HepG2 (cell line): ENCODE measurements at regions not wholly inside any gene's neighbourhood (a gene's known extent, or its start where the extent isn't known, plus 50 kb on each side); places are given as distances from the start of the nearest gene placed in this dataset.

Experiments used
- CTCF ChIP-seq: sonication (generic); formaldehyde crosslinking; IDR thresholded peaks from 2 replicates; pipeline ENCODE4 v1.5.0; 2020; ENCODE audit warnings: mild to moderate bottlenecking, missing genetic modification reagents, moderate library complexity
- EP300 ChIP-seq, 3 experiments: sonication (generic) in 1 of 3; formaldehyde crosslinking in 1 of 3; IDR thresholded peaks; 2 replicates each; pipeline versions ENCODE4 v1.5.1 to v1.6.1; 2011 to 2020; ENCODE audit warnings: low read depth in 2 of 3, low read length in 2 of 3, borderline replicate concordance in 1 of 3, improper control_type of control experiment in 1 of 3, mild to moderate bottlenecking in 1 of 3, missing genetic modification reagents in 1 of 3, moderate library complexity in 1 of 3
- FOSL1 ChIP-seq: sonication (generic); formaldehyde crosslinking; IDR thresholded peaks from 2 replicates; pipeline ENCODE4 v1.9.0; 2021; ENCODE audit warnings: missing genetic modification reagents, borderline replicate concordance
- IRF1 ChIP-seq: sonication (generic); formaldehyde crosslinking; IDR thresholded peaks from 2 replicates; pipeline ENCODE4 v1.4.0; 2020; ENCODE audit warnings: low read depth, mild to moderate bottlenecking, missing genetic modification reagents
- ZC3H13 ChIP-seq: sonication (generic); formaldehyde crosslinking; IDR thresholded peaks from 2 replicates; pipeline ENCODE4 v1.8.1; 2023; ENCODE audit warnings: mild to moderate bottlenecking, missing genetic modification reagents, moderate library complexity
- ZNF501 ChIP-seq: sonication (generic); formaldehyde crosslinking; IDR thresholded peaks from 2 replicates; pipeline ENCODE4 v1.5.1; 2020; ENCODE audit warnings: mild to moderate bottlenecking, moderate library complexity, missing genetic modification reagents

- TF ChIP-seq CTCF (CRISPR knock-in tag) (no peak), IRF1 (CRISPR knock-in tag) (no peak), ZNF501 (no peak), ZC3H13 (CRISPR knock-in tag) (no peak), EP300 (IDR thresholded peaks at IDR 0.05; ENCODE audit: low read depth in 2 of 2, low read length in 2 of 2) (no peak), EP300 (CRISPR knock-in tag; IDR thresholded peaks at IDR 0.05; ENCODE audit: borderline replicate concordance) (no peak), FOSL1 (CRISPR knock-in tag) (no peak)
These were observed 365.4 kb upstream of the FSIP2 start for GRCh38 chr2:185373229-185373628.
